DMS53 treated with DMSO at 0.1 percent for 48 hours (cell line): ENCODE measurements at regions not wholly inside any gene's neighbourhood (a gene's known extent, or its start where the extent isn't known, plus 50 kb on each side); places are given as distances from the start of the nearest gene placed in this dataset.
"Not testable (repeated sequence)": the region's sequence is repeated elsewhere in the genome, so short reads cannot be mapped to it uniquely, and the experiment has no call there.

Experiments used
- DNase-seq: peaks from one replicate; lab custom pipeline; 2025; ENCODE audit not compliant: unreplicated experiment; lab: John Stamatoyannopoulos, UW

DNA sequence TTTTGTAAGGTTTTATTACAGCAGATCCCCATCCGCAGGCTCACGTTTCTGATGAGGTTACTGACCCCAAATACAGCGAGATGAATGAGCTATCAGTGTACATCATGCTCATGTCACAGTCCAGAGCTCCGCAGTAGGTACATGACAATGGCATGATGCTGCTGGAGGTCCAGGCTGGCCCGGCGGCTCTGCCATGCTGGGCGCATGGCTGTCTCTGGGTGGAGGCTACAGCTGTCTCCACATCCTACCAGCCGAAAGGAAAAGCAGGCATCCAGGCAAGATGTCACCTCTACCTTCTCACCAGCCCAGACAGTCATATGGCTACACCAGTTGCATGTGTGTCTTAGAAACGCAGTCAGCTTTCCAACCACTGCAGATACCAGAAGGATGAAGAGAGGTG is 90.9 kb upstream of the RNF32 start:
- DNase-seq = no peak

DNA sequence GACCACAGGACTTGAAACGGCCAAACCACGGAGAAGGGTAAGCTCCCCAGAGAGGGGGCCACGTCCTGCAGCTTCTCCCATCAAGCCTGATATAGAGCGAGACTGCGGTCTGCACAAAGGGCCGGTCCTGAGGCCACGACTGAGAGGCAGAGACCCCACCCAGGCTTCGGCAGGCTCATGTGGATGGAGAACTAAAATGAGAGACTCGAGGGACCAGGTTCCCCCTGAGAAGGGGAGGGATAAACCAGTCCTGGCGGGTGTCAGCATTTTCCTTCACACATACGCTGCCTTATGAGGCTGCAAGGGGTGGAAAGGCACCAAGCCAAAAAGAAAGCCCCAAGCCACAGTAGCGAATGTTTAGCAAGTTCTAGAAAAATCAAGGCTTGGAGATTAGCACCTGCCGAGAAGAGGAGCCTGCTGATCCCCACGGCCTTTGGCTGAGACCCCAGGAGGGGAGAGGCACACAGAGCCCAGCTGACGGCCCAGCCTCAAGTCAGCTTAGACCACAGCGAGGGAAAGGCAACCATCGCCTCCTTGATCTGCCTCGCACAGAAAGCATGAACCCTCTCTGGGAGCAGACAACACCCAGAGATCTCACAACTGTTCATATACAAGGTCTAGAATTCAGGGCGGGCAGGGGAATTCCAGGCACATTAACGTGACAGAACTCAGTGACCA is 92.6 kb upstream of the RNF32 start:
- DNase-seq = no peak

DNA sequence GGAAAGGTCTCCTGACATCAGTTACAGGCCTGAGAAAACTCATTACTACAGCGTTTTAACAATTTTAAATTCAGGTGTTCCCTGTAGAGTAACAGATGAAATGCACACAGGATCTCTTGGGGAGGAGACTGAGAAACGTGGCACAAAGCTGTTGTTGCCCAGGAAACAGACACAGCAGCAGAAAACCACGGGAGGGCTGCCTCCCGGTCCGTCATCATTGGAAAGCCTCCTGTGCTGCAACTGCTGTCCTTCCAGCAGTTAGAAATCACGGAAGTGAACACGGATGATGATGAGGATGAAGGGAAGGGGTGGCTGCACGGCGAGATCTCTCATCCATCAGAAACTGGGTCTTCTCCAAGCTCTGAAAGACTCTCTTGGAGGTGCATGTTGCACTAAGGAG is 94.6 kb upstream of the RNF32 start:
- DNase-seq = no peak

DNA sequence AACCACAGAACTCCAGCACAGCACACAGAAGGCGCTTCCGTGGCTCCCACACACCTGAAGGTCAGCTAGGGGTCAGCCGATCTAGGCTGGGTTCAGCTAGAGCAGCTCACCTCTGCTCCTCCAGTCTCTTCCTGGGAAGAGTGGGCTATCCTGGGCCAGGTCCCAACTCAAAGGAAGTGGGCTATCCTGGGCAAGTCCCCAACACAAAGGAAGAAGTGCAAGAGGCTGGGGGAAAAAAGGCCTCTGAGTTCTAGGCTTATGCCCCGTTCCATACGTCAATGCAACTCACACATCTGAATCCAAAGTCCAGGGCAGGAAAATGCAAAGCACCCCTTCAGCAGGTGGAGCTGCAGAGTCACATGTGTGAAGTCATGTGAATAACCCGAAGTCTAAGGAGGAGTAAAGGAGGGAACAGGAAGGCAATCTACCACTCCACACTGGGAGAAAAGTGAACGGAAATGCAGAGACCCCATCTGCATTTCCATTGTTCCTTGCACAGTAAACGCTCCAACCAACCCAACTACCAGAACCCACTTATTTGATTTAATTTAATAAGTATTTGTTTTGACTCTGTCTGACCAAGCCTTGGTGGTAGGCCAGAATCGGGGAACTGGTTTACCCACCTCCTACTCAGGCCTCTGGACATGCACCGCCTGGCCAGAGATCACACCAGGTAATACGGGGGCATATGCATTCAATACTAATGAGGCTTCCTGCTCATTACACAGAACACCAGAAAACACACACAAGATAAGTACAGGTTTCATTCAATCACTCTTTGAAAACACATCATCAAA is 95.5 kb upstream of the RNF32 start:
- no peak for DNase-seq

DNA sequence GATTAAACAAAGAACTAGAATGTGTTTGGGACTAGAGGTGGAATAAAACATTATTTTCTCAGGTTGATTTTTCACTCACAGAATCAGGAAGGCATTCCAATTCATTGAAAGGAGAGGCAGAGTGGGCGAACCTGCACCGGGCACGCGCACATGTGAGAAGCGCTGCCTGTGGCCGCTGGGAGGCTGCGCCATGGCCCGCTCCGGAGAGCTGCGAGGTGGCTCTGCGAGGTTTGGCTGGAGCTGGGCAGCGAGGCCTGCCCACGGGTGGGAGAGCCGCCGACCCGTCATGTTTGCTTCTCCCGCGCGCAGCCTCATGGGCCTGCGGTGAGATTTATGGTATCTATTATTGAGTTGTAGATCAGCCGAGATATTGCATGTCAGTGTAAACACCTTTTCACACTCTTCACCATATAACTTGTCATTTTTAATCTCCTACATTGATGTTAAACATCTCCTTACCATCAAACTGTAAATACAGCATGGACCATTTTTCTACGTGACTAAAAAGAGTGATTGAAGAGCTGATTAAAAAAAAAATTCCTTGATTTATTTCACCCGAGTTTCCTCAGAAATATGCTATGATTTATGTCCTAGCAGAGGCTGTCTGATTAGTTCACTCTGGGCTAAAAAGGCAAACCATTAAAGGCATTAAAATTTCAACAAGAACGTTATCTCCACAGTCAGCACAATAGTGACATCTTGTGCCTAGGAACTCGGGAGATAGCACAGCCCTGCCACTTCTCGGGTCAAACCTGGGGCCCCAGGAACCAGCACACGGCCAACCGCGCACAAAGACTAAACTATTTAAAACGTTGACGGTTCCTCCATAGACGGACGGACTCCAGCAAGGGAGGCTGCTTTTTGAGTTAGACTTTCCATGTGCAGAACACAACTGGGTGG is 96.6 kb upstream of the RNF32 start:
- DNase-seq = no peak

DNA sequence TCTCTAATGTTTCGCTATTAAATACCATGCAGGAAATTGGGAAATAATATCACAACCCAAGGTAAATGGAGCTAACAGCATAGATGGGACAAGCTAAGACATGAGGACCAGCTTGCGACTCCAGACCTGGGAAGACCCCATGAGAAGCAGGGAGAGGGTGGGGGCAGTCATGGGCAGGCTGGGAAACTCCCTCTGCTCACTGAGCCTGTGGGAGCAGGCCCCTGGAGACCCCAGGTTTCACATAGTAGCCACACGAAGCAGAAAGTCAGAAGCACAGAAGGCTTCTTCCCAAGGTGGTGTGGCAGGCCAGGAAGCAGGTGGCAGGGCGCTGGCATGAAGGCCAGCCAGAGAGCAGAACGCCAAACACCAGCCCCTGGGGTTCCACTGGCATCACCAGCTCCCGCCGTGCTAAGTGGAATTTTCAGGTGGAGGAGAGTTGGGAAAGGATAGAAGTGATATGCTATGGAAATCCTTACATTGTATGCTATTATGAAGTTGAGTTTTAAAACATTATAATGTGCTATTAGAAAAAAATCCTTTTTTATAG is 99.9 kb upstream of the RNF32 start:
- no peak for DNase-seq

DNA sequence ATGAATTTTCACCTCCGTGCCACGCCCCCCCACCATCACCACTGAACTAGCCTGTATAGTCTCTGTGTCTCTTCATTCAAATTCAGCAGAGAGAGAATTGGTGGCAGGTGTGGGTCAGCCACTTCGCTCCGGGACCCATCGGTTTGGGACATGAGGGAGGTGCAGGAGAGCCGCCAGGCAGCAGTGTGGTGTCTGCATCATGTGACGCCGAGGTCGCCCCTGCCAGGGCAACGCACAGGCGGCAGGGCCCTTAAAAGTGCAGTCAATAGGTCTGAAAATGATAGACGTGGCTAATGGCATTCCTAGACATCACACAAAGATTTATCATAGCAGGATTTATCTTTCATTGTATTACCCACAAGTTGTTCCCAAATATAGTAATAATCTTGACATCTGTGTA is 100.6 kb upstream of the RNF32 start:
- DNase-seq = no peak

DNA sequence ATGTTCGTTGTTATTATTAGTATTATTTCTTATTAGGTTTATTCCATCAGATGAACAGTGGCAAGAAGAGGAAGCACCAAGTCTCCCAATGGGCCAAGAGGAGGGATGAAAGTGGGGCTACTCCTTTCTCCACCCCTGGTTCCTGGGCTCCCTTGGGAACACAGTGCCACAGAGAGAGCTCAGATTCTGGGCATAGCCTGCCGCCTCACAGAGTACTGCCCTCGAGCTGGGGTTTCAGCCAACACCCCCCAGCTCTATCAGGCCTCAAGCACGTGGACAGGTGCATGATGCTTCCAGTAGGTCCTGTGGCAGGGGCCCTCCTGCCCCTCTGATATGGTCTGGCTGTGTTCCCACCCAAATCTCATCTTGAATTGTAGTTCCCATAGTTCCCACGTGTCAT is 103.6 kb upstream of the RNF32 start:
- no peak for DNase-seq

DNA sequence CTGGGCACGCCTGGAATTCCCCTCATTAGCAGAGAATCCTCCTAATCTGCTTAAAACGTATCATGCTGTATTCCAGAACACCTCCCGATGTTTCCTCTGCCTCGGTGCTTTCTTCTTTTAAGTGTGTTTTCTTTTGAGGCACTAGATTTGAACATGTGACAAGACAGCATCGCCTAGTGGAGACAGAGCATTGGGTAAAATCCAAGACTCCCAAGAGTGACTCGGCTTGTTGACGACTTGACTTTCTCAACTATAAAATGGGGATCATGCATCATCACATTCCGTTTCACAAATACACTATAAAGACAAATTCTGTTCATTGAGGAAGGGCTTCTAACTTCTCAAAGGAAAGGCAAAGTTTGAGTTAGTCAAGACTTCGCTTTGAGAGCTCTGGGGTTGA is 105.6 kb upstream of the RNF32 start:
- DNase-seq = no peak

DNA sequence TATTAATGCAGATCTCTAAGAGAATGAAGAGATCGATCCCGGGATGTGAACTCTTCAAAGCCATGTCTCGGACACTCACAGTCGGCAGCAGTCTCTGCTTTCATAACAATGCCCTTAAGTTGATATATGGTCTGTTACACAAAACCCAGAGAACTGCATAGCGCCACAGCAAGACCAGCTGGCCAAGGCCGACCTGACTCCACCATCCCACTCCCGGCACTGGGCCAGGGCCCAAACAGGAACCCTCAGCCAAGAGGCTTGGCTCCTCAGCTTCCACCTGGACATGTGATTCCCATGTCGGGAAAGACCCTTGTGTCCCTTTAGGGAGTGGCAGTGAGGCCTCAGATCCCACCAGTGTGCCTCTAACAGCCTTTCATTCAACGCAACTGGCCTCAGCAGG is 106.6 kb upstream of the RNF32 start:
- no peak for DNase-seq

DNA sequence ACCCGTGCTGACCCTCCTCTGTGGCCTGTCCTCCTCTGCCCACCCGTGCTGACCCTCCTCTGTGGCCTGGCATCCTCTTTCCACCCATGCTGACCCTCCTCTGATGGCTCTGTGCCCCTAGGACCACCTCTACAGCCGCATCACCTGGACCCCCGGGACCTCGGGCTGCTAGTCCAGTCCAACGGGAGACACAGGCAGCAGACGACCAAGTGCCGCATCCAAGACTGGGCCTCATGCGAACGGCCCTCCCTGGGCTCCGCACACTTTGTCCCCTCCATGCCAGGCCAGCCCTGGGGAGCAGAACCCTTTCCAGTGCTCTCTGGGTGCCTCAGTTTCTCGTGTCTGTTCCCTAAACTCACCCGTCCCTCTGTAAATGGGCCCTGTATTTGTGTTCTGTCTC is 107.2 kb upstream of the RNF32 start:
- DNase-seq = no peak

DNA sequence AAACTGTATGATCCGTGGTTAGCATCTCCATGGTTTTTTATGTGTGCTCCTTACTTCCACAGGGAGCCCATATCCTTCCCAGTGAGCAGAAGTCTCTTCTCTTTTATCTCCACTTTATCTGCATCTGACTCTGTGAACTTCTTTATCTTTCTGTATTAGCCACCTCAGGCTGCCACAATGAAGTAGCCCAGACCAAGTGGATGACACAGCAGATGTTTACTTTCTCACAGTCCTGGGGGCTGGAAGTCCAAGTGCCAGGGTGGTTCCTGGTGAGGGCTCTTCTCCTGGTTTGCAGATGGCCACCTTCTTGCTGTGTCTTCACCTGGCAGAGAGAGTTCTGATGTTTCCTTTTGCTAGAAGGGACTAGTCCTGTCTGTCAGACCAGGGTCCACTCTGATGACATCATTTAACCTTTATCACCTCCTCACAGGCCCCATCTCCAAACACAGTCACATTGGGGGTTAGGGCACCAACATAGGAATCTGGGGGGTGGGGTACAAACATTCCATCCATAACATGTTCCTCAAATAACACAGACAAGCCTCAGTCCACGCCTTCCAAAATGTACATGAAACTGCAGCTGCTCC is 108.5 kb upstream of the RNF32 start:
- DNase-seq = no peak

DNA sequence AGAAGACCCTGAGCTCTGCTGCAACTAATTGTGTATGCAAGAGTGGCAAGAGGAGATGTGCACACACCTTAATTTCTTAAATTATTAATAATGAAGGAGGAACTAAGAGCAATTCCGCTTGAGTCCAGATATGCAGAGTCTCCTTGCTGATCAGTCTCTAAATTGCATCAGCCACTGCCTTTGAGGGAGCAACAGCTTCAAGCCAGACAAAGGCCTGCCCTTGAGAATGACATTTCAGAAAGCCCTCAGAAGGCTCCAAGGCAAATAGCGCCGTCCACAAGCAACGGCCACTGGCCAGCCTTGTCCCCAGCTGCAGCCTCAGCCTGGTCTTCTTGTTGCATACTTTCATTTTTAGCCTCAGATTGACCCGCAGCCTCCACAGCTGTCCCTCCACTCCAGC is 110.6 kb upstream of the RNF32 start:
- no peak for DNase-seq

DNA sequence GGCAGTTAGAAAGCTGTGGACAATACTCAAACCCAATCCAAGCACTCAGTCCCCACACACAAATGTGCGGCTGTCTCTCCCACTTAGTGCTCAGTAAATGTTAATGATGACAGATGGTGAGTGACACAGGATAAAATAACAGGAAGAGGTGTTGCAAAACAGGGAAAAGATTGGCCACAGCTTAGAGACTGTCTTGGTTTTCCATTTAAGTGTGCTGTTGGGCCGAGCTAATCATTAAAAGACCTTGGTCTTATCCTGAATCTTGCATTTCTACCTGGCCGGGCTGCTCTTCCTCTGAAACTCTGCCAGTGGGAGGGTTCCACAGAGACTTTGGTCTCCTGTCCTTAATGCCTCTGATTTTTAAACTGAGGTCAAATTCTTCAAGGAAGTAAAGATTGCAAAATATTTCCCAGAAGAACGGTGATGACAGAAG is 113.1 kb upstream of the RNF32 start:
- DNase-seq = no peak

DNA sequence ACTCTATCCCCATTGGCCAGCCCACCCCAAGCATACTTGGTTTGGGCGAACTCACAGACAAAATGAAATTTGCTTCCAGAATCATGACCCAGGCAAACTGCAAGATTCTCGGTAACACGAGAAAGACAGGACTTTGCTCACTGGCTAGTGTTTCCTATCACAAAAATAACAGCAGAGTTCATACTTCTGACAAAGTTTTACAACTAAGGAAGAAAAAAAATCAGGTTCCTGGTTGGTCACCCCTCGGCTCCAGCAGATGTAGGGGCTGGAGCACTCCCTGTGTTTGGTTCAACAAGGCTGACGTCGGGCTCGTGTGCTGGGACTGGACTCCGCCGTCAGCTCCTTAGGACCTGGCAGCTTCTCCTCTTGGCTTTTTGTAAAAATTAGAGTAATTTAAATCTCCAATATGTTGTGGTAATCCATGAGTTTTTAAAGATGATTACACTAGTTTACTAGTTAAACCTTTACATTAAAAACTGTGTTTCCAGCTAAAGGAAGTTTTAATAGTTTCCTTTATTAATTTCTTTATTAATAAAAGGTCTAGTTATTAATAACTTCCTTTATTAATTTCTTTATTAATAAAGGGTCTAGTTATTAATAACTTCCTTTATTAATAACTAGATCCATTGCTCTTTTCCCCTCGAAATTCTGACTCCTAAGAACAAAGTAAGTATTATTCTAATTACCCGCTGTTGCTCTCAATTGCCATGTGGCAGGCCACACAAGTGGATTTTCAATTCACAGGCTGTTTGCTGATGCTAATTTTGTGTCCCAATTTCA is 115.6 kb upstream of the RNF32 start:
- no peak for DNase-seq

DNA sequence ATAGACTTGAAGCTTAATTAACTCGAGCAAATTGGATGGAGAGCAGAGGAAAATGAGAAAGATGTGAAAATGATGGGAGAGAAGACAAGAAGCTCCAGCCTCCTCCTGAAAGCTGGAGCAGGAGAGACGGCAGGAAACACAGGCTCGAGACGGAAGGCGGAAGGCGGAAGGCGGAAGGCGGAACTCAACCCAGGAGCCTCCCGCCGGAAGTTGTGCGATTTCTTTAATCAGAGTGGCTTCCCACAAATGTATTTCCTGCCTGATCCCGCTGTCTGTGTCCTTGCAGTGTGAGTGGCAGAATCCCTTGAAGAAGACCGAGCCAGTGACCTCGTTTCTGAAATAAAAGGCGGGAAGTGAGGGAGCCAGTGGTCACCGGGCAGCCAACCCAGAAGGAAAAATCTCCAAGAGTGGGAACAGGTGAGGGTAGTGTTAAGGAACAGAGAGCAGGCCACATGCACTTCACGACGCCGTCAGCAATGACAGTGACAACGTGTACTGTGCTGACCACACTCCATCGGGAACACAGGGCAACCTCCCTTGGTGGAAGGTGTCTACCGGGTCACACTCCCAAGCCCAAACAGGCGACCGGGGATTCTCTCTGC is 117.0 kb upstream of the RNF32 start:
- DNase-seq = no peak

DNA sequence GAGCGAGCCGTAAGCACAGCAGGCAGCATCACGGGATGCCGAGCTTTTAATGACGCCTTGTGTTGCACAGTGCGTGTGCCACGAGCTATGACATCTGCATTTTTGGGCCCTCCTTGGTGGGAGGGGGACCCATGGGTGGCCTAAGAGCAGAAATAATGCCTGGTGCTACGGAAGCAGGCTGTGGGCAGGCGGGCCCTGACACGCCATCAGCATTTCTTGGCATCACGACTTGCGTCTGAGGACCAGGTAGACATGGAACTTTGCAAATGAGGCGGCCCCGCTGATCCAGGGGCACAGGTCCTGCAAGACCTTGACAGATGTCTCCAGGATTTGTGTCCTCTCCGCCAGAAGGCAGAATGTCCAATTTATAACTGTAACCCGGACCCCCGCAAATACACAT is 117.8 kb upstream of the RNF32 start:
- no peak for DNase-seq

DNA sequence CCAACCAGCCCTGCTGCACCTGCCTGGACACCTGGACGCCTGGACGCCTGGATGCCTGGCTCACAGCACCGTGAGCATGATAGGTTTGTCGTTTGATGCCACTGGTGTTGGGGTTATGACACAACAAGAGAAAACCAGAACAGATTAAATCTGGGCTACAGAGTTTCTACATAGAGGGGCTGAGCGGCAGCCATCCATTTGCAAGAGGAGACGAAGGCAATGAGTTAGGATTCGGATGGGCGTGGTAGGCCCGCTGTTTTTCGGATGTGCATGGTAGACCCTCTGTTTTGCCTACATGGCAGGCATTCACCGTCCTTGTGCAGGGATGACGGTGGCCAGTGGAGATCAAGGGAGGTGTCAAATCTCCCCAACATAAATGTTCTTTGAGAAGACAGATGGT is 121.5 kb upstream of the RNF32 start:
- no peak for DNase-seq

DNA sequence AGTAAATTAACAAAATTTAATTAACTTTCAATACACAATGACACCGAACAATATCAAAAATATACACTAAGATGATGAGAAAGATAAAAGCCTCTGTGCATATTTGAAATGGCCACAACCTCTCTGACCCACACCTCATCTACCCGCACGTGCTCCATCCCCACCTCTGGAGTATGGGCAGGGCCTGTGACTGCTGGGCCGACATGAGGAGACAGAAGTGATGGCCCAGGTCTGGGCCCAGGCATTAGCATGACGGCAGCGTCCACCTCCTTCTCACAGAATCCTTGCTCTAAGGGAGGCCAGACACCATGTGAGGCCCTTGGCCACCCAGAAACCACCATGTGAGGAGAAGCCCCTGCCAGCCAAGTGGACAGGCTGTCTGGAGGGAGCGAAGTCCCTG is 122.1 kb upstream of the RNF32 start:
- no peak for DNase-seq

DNA sequence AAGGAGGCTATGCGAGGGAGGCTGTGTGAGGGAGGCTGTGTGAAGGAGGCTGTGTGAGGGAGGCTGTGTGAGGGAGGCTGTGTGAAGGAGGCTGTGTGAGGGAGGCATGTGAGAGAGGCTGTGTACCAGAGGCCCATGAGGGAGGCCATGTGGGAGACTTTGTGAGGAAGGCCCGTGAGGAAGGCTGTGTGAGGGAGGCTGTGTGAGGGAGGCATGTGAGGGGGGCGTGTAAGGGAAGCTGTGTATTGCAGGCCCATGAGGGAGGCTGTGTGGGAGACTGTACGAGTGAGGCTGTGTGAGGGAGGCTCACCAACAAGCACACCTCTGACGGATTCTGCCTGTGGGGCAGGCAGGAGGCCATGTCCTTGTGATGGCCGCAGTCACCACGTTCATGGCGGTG is 122.7 kb upstream of the RNF32 start:
- DNase-seq = not testable (repeated sequence)
